ENCODE measurements at regions not wholly inside any gene's neighbourhood (a gene's known extent, or its start where the extent isn't known, plus 50 kb on each side); places are given as distances from the start of the nearest gene placed in this dataset.

DNA sequence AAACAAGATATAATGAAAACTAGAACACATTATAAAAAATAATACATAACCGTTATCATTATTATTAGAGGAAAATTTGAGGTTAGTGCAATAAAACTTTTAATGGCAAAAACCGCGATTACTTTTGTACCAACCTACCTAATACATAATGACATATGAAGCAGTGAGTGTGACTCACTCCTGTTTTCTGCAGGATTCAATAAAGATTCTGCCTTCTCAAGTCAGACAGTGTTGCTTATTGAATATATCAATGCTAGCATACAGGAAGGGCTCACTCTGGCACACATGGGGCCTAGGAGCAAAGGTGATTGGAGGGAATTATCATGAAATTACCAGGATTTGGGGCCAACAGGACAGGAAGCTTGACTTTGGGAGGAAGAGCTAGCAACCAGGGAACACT, 230.8 kb upstream of the CEP162 start:
- no peaks in the 10 kb centered on the region for H3K27me3 ChIP-seq (ENCODE audit: control insufficient read depth in 1 of 2, insufficient read depth in 2 of 2, low read length in 1 of 2)
- peaks cover 2 to 3% of the 10 kb centered on the region in 2 donors for H3K4me1 ChIP-seq (ENCODE audit: control insufficient read depth in 1 of 2, insufficient read depth in 2 of 2, low read length in 2 of 2)
- H3K4me3 ChIP-seq (ENCODE audit: low read length in 2 of 2), result no peak overlapping the region
- no peaks in the 10 kb centered on the region for H3K36me3 ChIP-seq (ENCODE audit: control insufficient read depth in 1 of 2, insufficient read depth in 2 of 2, low read length in 1 of 2)
- 92% methylated on average over 3 of the region's 3 CpGs for WGBS, 2 donors
- ATAC-seq (ENCODE audit: low FRiP score), result no peak
- no peak overlapping the region for H3K27ac ChIP-seq (ENCODE audit: low read depth in 1 of 2, low read length in 2 of 2)
- intact Hi-C loops (cut with DNase I), result no loop called here
- DNase-seq, result no peak
- peaks cover 1% of the 10 kb centered on the region for H3K9me3 ChIP-seq (ENCODE audit: control insufficient read depth, low read length)

DNA sequence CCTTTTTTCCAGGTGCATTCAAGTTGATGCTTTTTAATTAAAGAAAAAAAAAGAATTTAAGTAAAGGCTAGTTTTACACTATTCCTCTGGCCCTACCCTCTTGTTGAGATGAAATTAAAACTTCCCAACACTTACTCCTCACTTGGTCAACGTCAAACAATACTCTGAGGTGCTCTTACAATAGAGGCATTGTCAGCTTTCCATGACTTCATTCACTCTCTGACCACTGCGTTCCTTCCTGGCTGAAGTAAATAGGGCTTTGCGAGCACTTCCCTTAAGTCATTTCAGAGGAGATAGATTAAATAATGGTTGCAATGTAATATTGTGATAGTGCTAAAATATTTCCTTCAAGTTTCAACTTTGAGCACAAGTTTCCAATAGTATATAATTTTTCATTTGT, 229.8 kb upstream of the CEP162 start:
- Histone ChIP-seq H3K4me1 (ENCODE audit: control insufficient read depth in 1 of 2, insufficient read depth in 2 of 2, low read length in 2 of 2) (peaks cover 2 to 3% of the 10 kb centered on the region in 2 donors), H3K36me3 (ENCODE audit: control insufficient read depth in 1 of 2, insufficient read depth in 2 of 2, low read length in 1 of 2) (no peaks in the 10 kb centered on the region), H3K27me3 (ENCODE audit: control insufficient read depth in 1 of 2, insufficient read depth in 2 of 2, low read length in 1 of 2) (no peaks in the 10 kb centered on the region), H3K4me3 (ENCODE audit: low read length in 2 of 2) (no peak overlapping the region), H3K27ac (ENCODE audit: low read depth in 1 of 2, low read length in 2 of 2) (no peak overlapping the region), H3K9me3 (ENCODE audit: control insufficient read depth, low read length) (peaks cover 1% of the 10 kb centered on the region)
- 68 to 75% methylated on average over 3 of the region's 3 CpGs for WGBS, 2 donors
- ATAC-seq (ENCODE audit: low FRiP score) (no peak), DNase-seq (no peak)
- intact Hi-C loops (cut with DNase I), result no loop called here

DNA sequence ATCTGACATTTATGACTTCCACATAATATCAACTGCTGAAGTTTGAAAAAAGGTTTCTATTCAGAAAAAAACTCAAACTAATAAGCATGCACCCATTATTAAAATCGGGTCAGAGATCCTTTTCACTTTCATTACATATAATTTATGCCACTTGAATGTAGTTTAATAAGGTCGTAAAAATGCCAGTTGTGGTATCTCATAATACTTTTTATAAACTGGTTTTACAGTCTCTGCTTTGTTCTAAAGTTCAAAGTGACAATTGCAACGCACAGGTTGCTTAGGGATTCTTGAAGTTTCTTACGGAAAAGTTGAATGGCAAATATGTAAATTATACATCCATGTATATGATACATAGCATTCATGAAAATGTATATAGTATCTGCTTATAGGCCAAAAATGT, 229.4 kb upstream of the CEP162 start:
- no peak for ATAC-seq (ENCODE audit: low FRiP score)
- Histone ChIP-seq H3K36me3 (ENCODE audit: control insufficient read depth in 1 of 2, insufficient read depth in 2 of 2, low read length in 1 of 2) (no peaks in the 10 kb centered on the region), H3K27ac (ENCODE audit: low read depth in 1 of 2, low read length in 2 of 2) (no peak overlapping the region), H3K4me3 (ENCODE audit: low read length in 2 of 2) (no peak overlapping the region), H3K9me3 (ENCODE audit: control insufficient read depth, low read length) (peaks cover 1% of the 10 kb centered on the region), H3K4me1 (ENCODE audit: control insufficient read depth in 1 of 2, insufficient read depth in 2 of 2, low read length in 2 of 2) (peaks cover 0 to 2% of the 10 kb centered on the region in 2 donors), H3K27me3 (ENCODE audit: control insufficient read depth in 1 of 2, insufficient read depth in 2 of 2, low read length in 1 of 2) (no peaks in the 10 kb centered on the region)
- intact Hi-C loops (cut with DNase I), result no loop called here
- 92 to 94% methylated on average over 4 of the region's 4 CpGs for WGBS, 2 donors
- no peak for DNase-seq

DNA sequence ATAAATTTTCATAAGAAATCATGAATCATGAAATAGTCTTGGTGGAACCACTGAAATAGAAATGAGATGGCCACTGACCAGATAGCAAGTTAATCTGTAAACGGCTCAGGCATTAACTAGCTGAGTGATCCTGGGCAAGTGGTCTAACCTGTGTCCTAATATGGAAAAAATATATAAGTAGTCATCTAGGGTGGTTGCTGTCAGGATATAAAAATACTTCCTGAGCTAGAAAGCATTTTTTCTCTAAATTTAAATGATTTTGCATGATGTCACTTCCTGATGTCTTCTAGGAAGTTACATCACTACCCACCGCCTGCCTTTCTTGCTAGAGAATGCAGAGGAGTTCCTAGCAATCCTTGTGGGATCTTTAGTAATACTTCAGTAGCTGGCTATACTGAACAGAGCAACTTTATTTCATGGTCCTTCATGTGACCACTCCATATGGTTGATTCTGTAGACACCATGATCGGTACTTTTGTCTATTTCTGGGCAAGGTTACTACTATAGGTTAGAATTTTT, 228.1 kb upstream of the CEP162 start:
- Histone ChIP-seq H3K27me3 (ENCODE audit: control insufficient read depth in 1 of 2, insufficient read depth in 2 of 2, low read length in 1 of 2) (no peaks in the 10 kb centered on the region), H3K36me3 (ENCODE audit: control insufficient read depth in 1 of 2, insufficient read depth in 2 of 2, low read length in 1 of 2) (no peaks in the 10 kb centered on the region), H3K4me3 (ENCODE audit: low read length in 2 of 2) (no peak overlapping the region), H3K27ac (ENCODE audit: low read depth in 1 of 2, low read length in 2 of 2) (no peak overlapping the region), H3K9me3 (ENCODE audit: control insufficient read depth, low read length) (peaks cover 1% of the 10 kb centered on the region), H3K4me1 (ENCODE audit: control insufficient read depth in 1 of 2, insufficient read depth in 2 of 2, low read length in 2 of 2) (no peaks in the 10 kb centered on the region)
- DNase-seq (no peak), ATAC-seq (ENCODE audit: low FRiP score) (no peak)
- intact Hi-C loops (cut with DNase I), result no loop called here
- 65 to 82% methylated on average over 3 of the region's 3 CpGs for WGBS, 2 donors

DNA sequence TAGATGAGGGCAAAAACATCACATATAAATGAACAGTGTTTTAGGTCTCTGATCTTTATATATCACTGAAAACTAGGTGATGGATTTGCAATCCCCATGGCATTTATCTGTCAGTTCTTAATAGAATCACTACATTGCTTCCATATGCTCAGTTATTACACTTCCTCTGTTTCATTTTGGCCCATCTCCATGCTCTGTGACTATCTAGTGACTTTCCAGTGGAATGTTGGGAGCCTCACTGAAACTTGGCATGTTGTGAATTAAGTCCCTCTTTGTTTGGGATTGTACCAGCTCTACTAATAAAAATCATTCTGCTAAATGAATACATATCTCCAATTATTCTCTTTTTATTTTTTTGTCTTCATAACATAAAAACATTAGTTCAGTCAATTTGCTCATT, 226.1 kb upstream of the CEP162 start:
- ATAC-seq (ENCODE audit: low FRiP score) (no peak), DNase-seq (no peak)
- Histone ChIP-seq H3K9me3 (ENCODE audit: control insufficient read depth, low read length) (peaks cover 1% of the 10 kb centered on the region), H3K4me1 (ENCODE audit: control insufficient read depth in 1 of 2, insufficient read depth in 2 of 2, low read length in 2 of 2) (no peaks in the 10 kb centered on the region), H3K36me3 (ENCODE audit: control insufficient read depth in 1 of 2, insufficient read depth in 2 of 2, low read length in 1 of 2) (no peaks in the 10 kb centered on the region), H3K27ac (ENCODE audit: low read depth in 1 of 2, low read length in 2 of 2) (no peak overlapping the region), H3K4me3 (ENCODE audit: low read length in 2 of 2) (no peak overlapping the region), H3K27me3 (ENCODE audit: control insufficient read depth in 1 of 2, insufficient read depth in 2 of 2, low read length in 1 of 2) (no peaks in the 10 kb centered on the region)
- intact Hi-C loops (cut with DNase I), result no loop called here

DNA sequence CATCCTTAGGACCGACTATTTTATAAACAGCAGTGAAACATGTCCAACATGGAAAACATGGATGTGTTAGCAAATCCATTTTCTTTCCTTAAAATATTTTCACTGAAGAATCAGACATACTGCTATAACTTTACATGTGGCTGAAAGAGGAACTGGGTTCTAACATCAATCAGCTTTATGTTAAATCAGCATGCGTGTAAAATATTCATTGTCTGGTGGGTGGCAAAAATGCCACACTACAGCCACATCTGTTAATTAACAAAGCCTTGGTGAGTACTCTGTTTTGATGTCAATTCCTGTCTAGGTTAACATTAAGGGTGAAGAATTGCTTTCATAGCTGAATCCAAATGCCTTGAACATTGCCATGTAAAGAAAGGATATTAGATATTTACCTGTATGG, 222.6 kb upstream of the CEP162 start:
- no peak overlapping the region for H3K4me3 ChIP-seq (ENCODE audit: low read length in 2 of 2)
- ATAC-seq (ENCODE audit: low FRiP score) (no peak), DNase-seq (no peak)
- peaks cover 1% of the 10 kb centered on the region for H3K9me3 ChIP-seq (ENCODE audit: control insufficient read depth, low read length)
- 77% methylated on average over 2 of the region's 2 CpGs for WGBS, 2 donors
- no peaks in the 10 kb centered on the region for H3K36me3 ChIP-seq (ENCODE audit: control insufficient read depth in 1 of 2, insufficient read depth in 2 of 2, low read length in 1 of 2)
- no peak overlapping the region for H3K27ac ChIP-seq (ENCODE audit: low read depth in 1 of 2, low read length in 2 of 2)
- H3K27me3 ChIP-seq (ENCODE audit: control insufficient read depth in 1 of 2, insufficient read depth in 2 of 2, low read length in 1 of 2), result no peaks in the 10 kb centered on the region
- H3K4me1 ChIP-seq (ENCODE audit: control insufficient read depth in 1 of 2, insufficient read depth in 2 of 2, low read length in 2 of 2), result peaks cover 0 to 2% of the 10 kb centered on the region in 2 donors
- intact Hi-C loops (cut with DNase I), result no loop called here

DNA sequence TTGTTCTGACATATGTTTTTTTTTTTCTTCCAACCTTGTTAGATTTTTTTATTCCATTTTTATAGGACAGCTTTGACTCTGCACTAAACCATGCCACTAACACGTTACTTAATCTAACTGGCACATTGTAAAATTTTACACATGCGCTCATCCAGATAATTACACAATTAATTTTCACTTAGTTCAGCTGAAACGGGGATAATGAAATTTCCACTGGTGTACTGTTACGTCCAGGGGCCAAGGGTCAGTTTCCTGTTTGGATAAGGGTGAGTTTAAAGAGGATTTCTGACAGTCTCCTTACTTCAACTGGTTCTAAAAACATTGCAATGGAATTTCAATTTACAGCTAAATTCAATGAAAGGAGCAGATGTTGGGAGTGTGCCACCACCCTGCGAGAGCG, 221.8 kb upstream of the CEP162 start:
- intact Hi-C loops (cut with DNase I), result no loop called here
- no peak for DNase-seq
- H3K9me3 ChIP-seq (ENCODE audit: control insufficient read depth, low read length), result no peaks in the 10 kb centered on the region
- H3K4me1 ChIP-seq (ENCODE audit: control insufficient read depth in 1 of 2, insufficient read depth in 2 of 2, low read length in 2 of 2), result peaks cover 0 to 5% of the 10 kb centered on the region in 2 donors
- no peak for ATAC-seq (ENCODE audit: low FRiP score)
- WGBS, 2 donors, result 76 to 84% methylated on average over 6 of the region's 6 CpGs
- H3K27ac ChIP-seq (ENCODE audit: low read depth in 1 of 2, low read length in 2 of 2), result no peak overlapping the region
- no peak overlapping the region for H3K4me3 ChIP-seq (ENCODE audit: low read length in 2 of 2)
- H3K27me3 ChIP-seq (ENCODE audit: control insufficient read depth in 1 of 2, insufficient read depth in 2 of 2, low read length in 1 of 2), result no peaks in the 10 kb centered on the region
- no peaks in the 10 kb centered on the region for H3K36me3 ChIP-seq (ENCODE audit: control insufficient read depth in 1 of 2, insufficient read depth in 2 of 2, low read length in 1 of 2)

DNA sequence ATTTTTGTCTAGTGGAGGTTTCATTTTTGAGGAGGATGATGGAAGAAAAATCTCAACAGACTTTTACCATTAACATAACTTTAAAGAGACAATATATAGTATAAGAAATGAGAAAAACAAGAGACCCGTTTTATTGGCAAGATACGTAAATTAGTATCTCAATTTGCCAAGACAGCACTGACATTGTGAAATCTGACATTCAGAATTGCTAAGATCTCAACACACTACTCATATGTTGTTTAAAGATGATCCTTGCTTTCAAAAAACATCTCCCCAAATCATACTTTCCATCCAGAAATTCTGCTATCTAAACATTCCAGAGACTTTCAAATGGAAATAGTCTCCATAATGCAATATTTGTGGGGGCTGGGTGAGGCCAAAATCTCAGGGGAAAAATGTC, 220.9 kb upstream of the CEP162 start:
- 26 to 42% methylated on average over 2 of the region's 2 CpGs for WGBS, 2 donors
- ATAC-seq (ENCODE audit: low FRiP score), result no peak
- Histone ChIP-seq H3K27me3 (ENCODE audit: control insufficient read depth in 1 of 2, insufficient read depth in 2 of 2, low read length in 1 of 2) (no peaks in the 10 kb centered on the region), H3K36me3 (ENCODE audit: control insufficient read depth in 1 of 2, insufficient read depth in 2 of 2, low read length in 1 of 2) (no peaks in the 10 kb centered on the region), H3K4me3 (ENCODE audit: low read length in 2 of 2) (no peak overlapping the region), H3K4me1 (ENCODE audit: control insufficient read depth in 1 of 2, insufficient read depth in 2 of 2, low read length in 2 of 2) (peaks cover 0 to 5% of the 10 kb centered on the region in 2 donors), H3K9me3 (ENCODE audit: control insufficient read depth, low read length) (no peaks in the 10 kb centered on the region), H3K27ac (ENCODE audit: low read depth in 1 of 2, low read length in 2 of 2) (no peak overlapping the region)
- intact Hi-C loops (cut with DNase I), result no loop called here
- DNase-seq, result no peak

DNA sequence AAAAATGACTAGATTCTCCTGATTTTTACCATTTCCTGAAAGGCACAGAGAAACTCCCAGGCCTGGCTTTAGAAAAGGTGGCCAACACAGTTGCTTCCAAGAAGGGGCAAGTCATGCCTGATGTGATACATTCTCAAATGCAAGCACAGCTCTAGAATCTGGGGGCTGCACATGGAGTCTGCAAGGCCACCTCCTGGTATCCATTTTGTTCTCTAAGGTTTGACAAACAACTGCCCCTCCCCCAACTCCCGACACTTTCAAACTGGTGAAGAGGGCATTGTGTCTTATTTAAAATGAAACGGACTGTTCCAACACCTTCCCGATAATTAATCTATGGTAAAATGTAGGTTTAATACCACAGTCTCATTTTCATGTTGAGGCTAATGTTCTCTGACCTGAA, 220.2 kb upstream of the CEP162 start:
- 65 to 69% methylated on average over 3 of the region's 3 CpGs for WGBS, 2 donors
- H3K36me3 ChIP-seq (ENCODE audit: control insufficient read depth in 1 of 2, insufficient read depth in 2 of 2, low read length in 1 of 2), result no peaks in the 10 kb centered on the region
- ATAC-seq (ENCODE audit: low FRiP score) (no peak), DNase-seq (no peak)
- no peaks in the 10 kb centered on the region for H3K27me3 ChIP-seq (ENCODE audit: control insufficient read depth in 1 of 2, insufficient read depth in 2 of 2, low read length in 1 of 2)
- H3K4me1 ChIP-seq (ENCODE audit: control insufficient read depth in 1 of 2, insufficient read depth in 2 of 2, low read length in 2 of 2), result peaks cover 0 to 5% of the 10 kb centered on the region in 2 donors
- intact Hi-C loops (cut with DNase I), result no loop called here
- H3K4me3 ChIP-seq (ENCODE audit: low read length in 2 of 2), result no peak overlapping the region
- H3K9me3 ChIP-seq (ENCODE audit: control insufficient read depth, low read length), result no peaks in the 10 kb centered on the region
- H3K27ac ChIP-seq (ENCODE audit: low read depth in 1 of 2, low read length in 2 of 2), result no peak overlapping the region

Measured in aorta (tissue), 5 donors.